ENCODE measurements at regions not wholly inside any gene's neighbourhood (a gene's known extent, or its start where the extent isn't known, plus 50 kb on each side); places are given as distances from the start of the nearest gene placed in this dataset.
"Not testable (repeated sequence)": the region's sequence is repeated elsewhere in the genome, so short reads cannot be mapped to it uniquely, and the experiment has no call there.

GRCh38 chr13:99760456-99760855 lies 211.1 kb downstream of the ZIC5 start:
- no peak overlapping the region for H3K4me3 ChIP-seq (ENCODE audit: low read depth, low read length)
- no peak for DNase-seq (ENCODE audit: low read depth)
- no peak for TF ChIP-seq CTCF (IDR thresholded peaks at IDR 0.05; ENCODE audit: low read depth, low read length)
- TF ChIP-seq MAX (IDR thresholded peaks at IDR 0.05; ENCODE audit: low read depth, low read length), result no peak
- no peak for TF ChIP-seq MYC (IDR thresholded peaks at IDR 0.05; ENCODE audit: low read depth, low read length)
- no peak for TF ChIP-seq POLR2A (IDR thresholded peaks at IDR 0.05; ENCODE audit: extremely low read depth, insufficient read length)

GRCh38 chr13:99759163-99759552 lies 212.4 kb downstream of the ZIC5 start:
- no peak for TF ChIP-seq POLR2A (IDR thresholded peaks at IDR 0.05; ENCODE audit: extremely low read depth, insufficient read length)
- no peak for TF ChIP-seq MAX (IDR thresholded peaks at IDR 0.05; ENCODE audit: low read depth, low read length)
- TF ChIP-seq CTCF (IDR thresholded peaks at IDR 0.05; ENCODE audit: low read depth, low read length), result no peak
- TF ChIP-seq MYC (IDR thresholded peaks at IDR 0.05; ENCODE audit: low read depth, low read length), result no peak
- DNase-seq (ENCODE audit: low read depth), result no peak
- H3K4me3 ChIP-seq (ENCODE audit: low read depth, low read length), result no peak overlapping the region

GRCh38 chr13:99758460-99759162 lies 213.0 kb downstream of the ZIC5 start:
- no peak overlapping the region for H3K4me3 ChIP-seq (ENCODE audit: low read depth, low read length)
- no peak for DNase-seq (ENCODE audit: low read depth)
- TF ChIP-seq MAX (IDR thresholded peaks at IDR 0.05; ENCODE audit: low read depth, low read length) (no peak), POLR2A (IDR thresholded peaks at IDR 0.05; ENCODE audit: extremely low read depth, insufficient read length) (no peak), CTCF (IDR thresholded peaks at IDR 0.05; ENCODE audit: low read depth, low read length) (no peak), MYC (IDR thresholded peaks at IDR 0.05; ENCODE audit: low read depth, low read length) (no peak)

- TF ChIP-seq POLR2A (IDR thresholded peaks at IDR 0.05; ENCODE audit: extremely low read depth, insufficient read length), result no peak
- TF ChIP-seq MYC (IDR thresholded peaks at IDR 0.05; ENCODE audit: low read depth, low read length), result no peak
- TF ChIP-seq MAX (IDR thresholded peaks at IDR 0.05; ENCODE audit: low read depth, low read length), result no peak
- no peak for TF ChIP-seq CTCF (IDR thresholded peaks at IDR 0.05; ENCODE audit: low read depth, low read length)
- H3K4me3 ChIP-seq (ENCODE audit: low read depth, low read length), result no peak overlapping the region
- DNase-seq (ENCODE audit: low read depth), result no peak
These were observed 213.7 kb downstream of the ZIC5 start for GRCh38 chr13:99757756-99758459.

- TF ChIP-seq MAX (IDR thresholded peaks at IDR 0.05; ENCODE audit: low read depth, low read length) (no peak), MYC (IDR thresholded peaks at IDR 0.05; ENCODE audit: low read depth, low read length) (no peak), CTCF (IDR thresholded peaks at IDR 0.05; ENCODE audit: low read depth, low read length) (no peak), POLR2A (IDR thresholded peaks at IDR 0.05; ENCODE audit: extremely low read depth, insufficient read length) (no peak)
- no peak for DNase-seq (ENCODE audit: low read depth)
- H3K4me3 ChIP-seq (ENCODE audit: low read depth, low read length), result no peak overlapping the region
These were observed 215.3 kb downstream of the ZIC5 start for GRCh38 chr13:99756281-99756680.

- not testable (repeated sequence) for H3K4me3 ChIP-seq (ENCODE audit: low read depth, low read length); DNase-seq (ENCODE audit: low read depth)
These were observed 216.8 kb downstream of the ZIC5 start for GRCh38 chr13:99754750-99755149.
